GM19455 (cell line): ENCODE measurements at regions not wholly inside any gene's neighbourhood (a gene's known extent, or its start where the extent isn't known, plus 50 kb on each side); places are given as distances from the start of the nearest gene placed in this dataset.

Experiments used
- ATAC-seq: cut with Tn5 transposase; IDR thresholded peaks from one replicate; pipeline ENCODE4 v1.9.1; 2021; ENCODE audit not compliant: unreplicated experiment

GRCh38 chr13:44171156-44171555 lies 202.5 kb upstream of the SERP2 start:
- ATAC-seq, result no peak

GRCh38 chr13:44171861-44172260 lies 201.8 kb upstream of the SERP2 start:
- no peak for ATAC-seq

DNA sequence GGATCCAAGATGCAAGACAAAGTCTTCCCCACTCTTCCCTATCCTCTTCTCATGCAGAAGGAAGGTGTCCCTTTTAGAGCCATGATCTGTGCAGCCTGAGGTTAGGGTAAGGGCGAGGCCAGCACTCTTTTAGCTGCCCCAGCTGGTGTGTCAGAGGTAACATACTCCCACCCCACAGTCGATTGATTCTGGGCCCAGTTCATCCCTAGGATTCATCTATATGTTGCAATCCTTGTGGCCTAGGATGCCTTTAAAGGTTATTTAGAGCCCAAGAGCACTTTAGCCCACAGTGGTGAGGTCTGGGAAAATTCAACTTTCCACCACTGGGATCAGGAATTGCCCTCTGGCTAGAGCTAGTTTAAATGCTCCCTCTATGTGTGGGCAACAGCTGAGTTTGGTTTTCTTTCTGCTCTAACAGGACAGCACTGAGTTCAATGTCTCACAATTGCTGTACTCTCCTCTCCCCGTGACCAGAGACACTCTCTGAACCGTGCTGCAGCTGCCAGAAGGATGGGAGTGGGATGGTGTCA lies 201.3 kb upstream of the SERP2 start:
- no peak for ATAC-seq

GRCh38 chr13:44174769-44175425 lies 198.7 kb upstream of the SERP2 start:
- ATAC-seq, result no peak

- no peak for ATAC-seq
These were observed 197.5 kb upstream of the SERP2 start for GRCh38 chr13:44176173-44176572.

GRCh38 chr13:44180876-44181536 lies 192.6 kb upstream of the SERP2 start:
- no peak for ATAC-seq

DNA sequence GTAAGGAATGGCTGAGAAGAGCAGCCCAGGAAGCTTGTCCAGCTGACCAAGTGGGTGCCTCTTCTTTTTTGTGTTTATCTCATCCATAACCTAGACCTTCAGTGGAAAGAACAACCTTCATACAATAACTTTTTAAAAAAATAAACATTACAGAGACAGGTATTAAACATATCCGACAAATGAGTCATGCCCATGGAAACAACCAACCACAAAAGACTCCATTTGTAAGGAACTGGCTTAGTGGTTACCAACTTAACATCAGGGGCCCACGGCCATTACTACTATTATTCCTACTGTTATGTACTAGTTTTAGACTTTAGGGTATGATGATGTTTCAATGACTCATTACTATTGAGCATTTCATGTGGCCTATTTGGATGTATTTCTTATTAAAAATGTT lies 191.7 kb upstream of the SERP2 start:
- ATAC-seq, result no peak

GRCh38 chr13:44184740-44185139 lies 188.9 kb upstream of the SERP2 start:
- ATAC-seq, result no peak

DNA sequence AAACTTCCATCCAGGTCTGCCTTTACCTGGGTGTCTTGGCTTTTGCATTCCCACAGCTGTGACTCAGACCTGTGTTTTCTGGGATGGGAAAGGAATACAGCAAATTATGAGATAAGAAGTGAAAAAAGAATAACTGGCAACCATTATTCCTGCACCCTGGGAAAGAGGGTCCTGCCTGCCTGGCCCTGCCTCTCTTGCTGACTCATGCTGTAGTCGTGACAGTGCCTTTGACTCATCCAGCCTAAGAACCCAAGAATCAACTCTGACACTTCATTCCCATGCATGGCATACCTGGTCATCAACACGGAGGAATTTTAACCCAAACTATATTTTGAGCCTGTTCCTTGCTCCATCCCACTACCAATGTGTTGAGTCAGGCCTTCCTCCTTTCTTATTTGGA lies 185.4 kb upstream of the SERP2 start:
- ATAC-seq, result no peak

GRCh38 chr13:44189085-44189484 lies 184.5 kb upstream of the SERP2 start:
- no peak for ATAC-seq

GRCh38 chr13:44191103-44191502 lies 182.5 kb upstream of the SERP2 start:
- no peak for ATAC-seq

- ATAC-seq, result no peak
These were observed 182.0 kb upstream of the SERP2 start for GRCh38 chr13:44191504-44192171.

DNA sequence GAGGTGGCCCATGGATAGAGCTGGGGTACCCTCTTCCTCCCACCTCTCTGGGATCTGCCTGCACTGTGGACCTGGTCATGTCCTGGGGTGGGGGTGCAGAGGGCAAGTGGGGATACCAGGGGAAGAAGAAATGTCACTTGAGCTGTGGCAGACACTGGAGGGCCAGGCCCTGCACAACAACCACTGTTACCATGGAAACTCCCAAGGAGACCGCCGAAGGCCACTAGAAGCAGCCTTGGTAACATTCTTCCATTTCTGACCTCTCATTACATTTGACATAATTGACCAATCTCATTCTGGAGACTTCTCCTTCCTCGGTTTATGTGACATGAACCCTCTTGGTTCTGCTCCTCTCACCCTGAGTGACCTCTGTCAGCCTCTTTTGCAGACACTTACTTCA lies 179.9 kb upstream of the SERP2 start:
- ATAC-seq, result no peak

DNA sequence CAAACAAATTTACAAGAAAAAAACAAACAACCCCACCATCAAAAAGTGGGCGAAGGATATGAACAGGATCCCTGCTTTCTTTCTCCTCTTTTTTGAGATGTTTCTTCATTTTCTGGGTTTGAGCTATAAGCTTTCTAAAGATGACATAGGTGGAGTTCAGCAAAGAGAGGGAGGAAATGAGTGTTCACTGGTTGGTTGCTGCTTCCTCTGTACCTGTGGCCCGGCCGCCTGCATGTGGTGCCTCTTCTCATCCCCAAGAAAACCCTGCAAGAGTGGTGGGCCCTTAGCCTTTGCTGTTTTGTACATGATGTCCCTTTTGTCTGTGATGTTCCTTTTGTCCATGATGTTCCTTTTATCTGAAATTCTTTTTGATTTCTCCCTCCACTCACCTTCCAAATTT lies 178.4 kb upstream of the SERP2 start:
- no peak for ATAC-seq

GRCh38 chr13:44196196-44196751 lies 177.3 kb upstream of the SERP2 start:
- no peak for ATAC-seq

- ATAC-seq, result peak; percentile 84
These were observed 175.5 kb upstream of the SERP2 start for GRCh38 chr13:44197791-44198770.

DNA sequence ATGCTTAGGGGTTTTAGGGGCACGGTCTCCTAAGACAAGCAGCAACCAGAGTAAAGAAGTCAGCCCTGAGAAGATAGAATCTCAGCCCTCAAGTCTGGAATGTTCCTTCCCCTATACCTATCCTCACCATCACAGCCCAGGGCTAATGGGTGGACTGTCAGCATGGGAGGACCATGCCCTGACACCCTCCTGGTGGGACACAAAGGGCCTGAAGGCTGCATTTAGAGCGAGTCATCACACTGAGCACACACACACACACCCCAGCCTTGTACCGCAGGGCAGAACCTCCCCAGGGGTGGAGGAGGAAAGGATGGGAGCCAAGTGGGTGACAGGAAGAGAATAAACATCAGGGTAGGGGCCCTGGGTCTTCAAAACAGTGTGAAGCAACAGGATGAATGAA lies 174.8 kb upstream of the SERP2 start:
- no peak for ATAC-seq

DNA sequence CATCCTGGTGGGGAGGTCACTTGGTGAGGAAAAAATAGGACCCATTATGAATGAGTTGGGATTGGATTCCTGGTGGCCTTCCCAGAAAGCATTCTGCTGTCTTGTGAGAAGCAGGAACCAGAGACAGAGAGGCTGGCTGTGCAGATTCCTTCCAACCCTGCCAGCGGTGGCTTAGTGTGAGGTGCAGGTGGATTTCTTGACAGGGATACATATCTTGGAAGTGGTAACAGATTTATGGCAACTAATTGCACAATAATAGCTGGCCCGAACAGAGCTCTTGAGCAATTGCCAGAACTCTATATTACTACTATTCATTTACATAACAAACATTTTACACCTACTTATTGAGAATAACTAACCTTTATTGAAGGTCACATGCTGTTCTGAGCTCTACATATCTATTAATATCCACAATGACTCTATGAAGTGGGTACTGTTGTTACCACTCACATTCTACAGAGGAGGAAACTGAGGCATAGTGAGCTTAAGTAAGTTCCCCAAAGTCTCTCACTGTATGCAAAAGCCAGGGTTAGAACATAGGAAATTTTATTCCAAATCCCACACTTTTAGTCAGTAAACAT lies 173.9 kb upstream of the SERP2 start:
- ATAC-seq, result no peak

DNA sequence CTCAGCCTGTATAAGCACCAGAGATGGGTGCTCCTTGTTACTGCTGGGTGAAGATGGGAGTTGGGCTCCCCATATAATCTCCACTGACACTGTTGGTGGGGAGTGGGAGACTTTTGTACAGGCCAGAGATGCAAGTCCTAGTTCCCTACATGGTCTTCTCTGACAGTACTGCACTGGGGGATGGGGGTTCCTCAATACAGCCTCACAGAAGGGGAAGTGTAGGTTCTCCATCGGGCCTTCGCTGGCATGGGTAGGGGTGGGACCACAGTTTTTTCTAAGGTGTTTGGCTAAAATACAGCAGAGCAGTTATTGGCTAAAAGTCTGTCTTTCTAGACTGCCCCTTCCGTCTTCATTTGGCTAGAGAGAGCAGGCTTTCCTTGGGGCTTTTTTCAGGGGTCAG lies 167.2 kb upstream of the SERP2 start:
- ATAC-seq, result no peak

DNA sequence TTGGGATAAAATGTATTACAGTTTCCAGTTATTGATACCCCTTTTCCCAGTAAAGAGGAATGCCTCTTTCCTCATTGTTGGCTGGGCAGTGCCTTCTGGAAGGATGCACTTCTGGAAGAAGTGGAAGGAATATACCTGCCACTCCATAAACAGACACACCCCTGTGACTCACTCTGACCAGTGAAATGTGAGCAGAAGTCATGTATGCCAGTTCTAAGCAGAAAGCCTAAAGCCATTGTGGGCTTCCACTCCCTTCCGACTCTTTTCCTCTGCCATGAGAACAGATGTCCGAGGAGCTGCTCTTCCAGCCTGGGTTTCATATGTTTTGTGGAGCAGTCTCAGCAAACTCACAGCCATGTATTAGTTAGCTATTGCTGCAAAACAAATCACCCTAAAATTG lies 166.1 kb upstream of the SERP2 start:
- no peak for ATAC-seq
